NCI-H1417 (cell line): ENCODE measurements at regions not wholly inside any gene's neighbourhood (a gene's known extent, or its start where the extent isn't known, plus 50 kb on each side); places are given as distances from the start of the nearest gene placed in this dataset.

ENCODE experiments used
- DNase-seq, 3 experiments: peaks; one replicate each; lab custom pipeline; 2025; lab: John Stamatoyannopoulos, UW

GRCh38 chrX:14476205-14476604 lies 53.1 kb upstream of the GLRA2 start:
- no peak for DNase-seq

GRCh38 chrX:14449773-14450172 lies 79.6 kb upstream of the GLRA2 start:
- DNase-seq = no peak

- no peak for DNase-seq
Measured at GRCh38 chrX:14448406-14448805, 80.9 kb upstream of the GLRA2 start.

GRCh38 chrX:14440106-14440505 lies 89.2 kb upstream of the GLRA2 start:
- no peak for DNase-seq

- no peak for DNase-seq
Measured at GRCh38 chrX:14427614-14428013, 101.7 kb upstream of the GLRA2 start.

- no peak for DNase-seq
Measured at GRCh38 chrX:14420841-14421240, 108.5 kb upstream of the GLRA2 start.

GRCh38 chrX:14412686-14413085 lies 116.7 kb upstream of the GLRA2 start:
- DNase-seq = no peak

GRCh38 chrX:14411326-14411725 lies 118.0 kb upstream of the GLRA2 start:
- no peak for DNase-seq

GRCh38 chrX:14409341-14409740 lies 120.0 kb upstream of the GLRA2 start:
- peak in 1 of 3 experiments; percentile 44 for DNase-seq

GRCh38 chrX:14406225-14406624 lies 123.1 kb upstream of the GLRA2 start:
- DNase-seq = no peak

GRCh38 chrX:14398725-14399124 lies 130.6 kb upstream of the GLRA2 start:
- no peak for DNase-seq

GRCh38 chrX:14389682-14390081 lies 139.7 kb upstream of the GLRA2 start:
- DNase-seq = no peak

GRCh38 chrX:14386981-14387380 lies 142.4 kb upstream of the GLRA2 start:
- no peak for DNase-seq

GRCh38 chrX:14380044-14380443 lies 149.3 kb upstream of the GLRA2 start:
- no peak for DNase-seq

- DNase-seq = no peak
Measured at GRCh38 chrX:14377427-14377826, 151.9 kb upstream of the GLRA2 start.

GRCh38 chrX:14363728-14364127 lies 165.6 kb upstream of the GLRA2 start:
- DNase-seq = no peak

- no peak for DNase-seq
Measured at GRCh38 chrX:14362721-14363120, 166.6 kb upstream of the GLRA2 start.

GRCh38 chrX:14361435-14361834 lies 167.9 kb upstream of the GLRA2 start:
- no peak for DNase-seq

- DNase-seq = no peak
Measured at GRCh38 chrX:14359727-14360126, 169.6 kb upstream of the GLRA2 start.

- DNase-seq = no peak
Measured at GRCh38 chrX:14359316-14359715, 170.0 kb upstream of the GLRA2 start.

- DNase-seq = no peak
Measured at GRCh38 chrX:14357314-14357713, 172.0 kb upstream of the GLRA2 start.

- no peak for DNase-seq
Measured at GRCh38 chrX:14356401-14356800, 172.9 kb upstream of the GLRA2 start.

GRCh38 chrX:14355556-14355955 lies 173.8 kb upstream of the GLRA2 start:
- no peak for DNase-seq

- DNase-seq = no peak
Measured at GRCh38 chrX:14354521-14354920, 174.8 kb upstream of the GLRA2 start.

GRCh38 chrX:14352511-14352910 lies 176.8 kb upstream of the GLRA2 start:
- peak in 1 of 3 experiments; percentile 59 for DNase-seq
